HEK293 (cell line): ENCODE measurements at regions not wholly inside any gene's neighbourhood (a gene's known extent, or its start where the extent isn't known, plus 50 kb on each side); places are given as distances from the start of the nearest gene placed in this dataset.

Experiments used
- CTCF ChIA-PET: fragments of 350-600 bp; formaldehyde crosslinking; extraction: SDS; loops from one replicate; lab custom pipeline; 2021; ENCODE audit warnings: antibody characterized with exemption; lab: Yijun Ruan, JAX
- POLR2A ChIA-PET: fragments of 300-600 bp; formaldehyde crosslinking; extraction: SDS; loops from one replicate; lab custom pipeline; 2020; ENCODE audit warnings: antibody characterized with exemption, inconsistent platforms; lab: Yijun Ruan, JAX
- H3K27ac ChIP-seq: fragments of 200-500 bp; sonication (Bioruptor generic); 2 replicates; pipeline ENCODE4 v1.5.1; 2014; ENCODE audit warnings: low read depth, low read length, control low read depth, inconsistent platforms; ENCODE audit errors: extremely low read depth
- H3K36me3 ChIP-seq, 2 experiments: fragments of 200-500 bp in 1 of 2; sonication (Bioruptor generic) in 1 of 2; 1 replicate in 1 of 2; 2 replicates in 1 of 2; pipeline ENCODE4 v1.5.1; 2014 to 2017; ENCODE audit warnings: inconsistent platforms in 2 of 2, low read length in 2 of 2; ENCODE audit not compliant: control insufficient read depth in 2 of 2, insufficient read depth in 1 of 2
- H3K4me1 ChIP-seq: fragments of 200-500 bp; sonication (Bioruptor generic); 2 replicates; pipeline ENCODE4 v1.5.1; 2014; ENCODE audit warnings: mild to moderate bottlenecking, low read length, inconsistent platforms; ENCODE audit not compliant: control insufficient read depth, insufficient read depth
- H3K4me3 ChIP-seq: 2 replicates; pipeline ENCODE4 v1.5.1; 2011; ENCODE audit warnings: low read depth, mild to moderate bottlenecking, control low read depth, low read length, moderate library complexity
- H3K9me3 ChIP-seq: fragments of 200-500 bp; sonication (Bioruptor generic); 2 replicates; pipeline ENCODE4 v1.5.1; 2014; ENCODE audit warnings: low read depth, low read length, inconsistent platforms; ENCODE audit not compliant: control insufficient read depth, insufficient read depth
- BCL11B ChIP-seq: fragments of 450-650 bp; formaldehyde crosslinking; IDR thresholded peaks from 2 replicates; pipeline ENCODE4 v1.5.1; 2016; ENCODE audit warnings: low read depth, missing biosample characterization, missing genetic modification characterization
- GLIS2 ChIP-seq: fragments of 450-650 bp; formaldehyde crosslinking; IDR thresholded peaks from 2 replicates; pipeline ENCODE4 v1.5.1; 2016; ENCODE audit warnings: missing biosample characterization, missing genetic modification characterization
- HOXC10 ChIP-seq: sonication (generic); formaldehyde crosslinking; IDR thresholded peaks from 2 replicates; pipeline ENCODE4 v1.8.1; 2023; ENCODE audit warnings: mild to moderate bottlenecking, missing genetic modification reagents
- SETDB1 ChIP-seq: IDR thresholded peaks from one replicate; pipeline ENCODE4 v1.6.1; 2017; ENCODE audit warnings: mild to moderate bottlenecking, low read length, moderate library complexity, mixed read lengths; ENCODE audit not compliant: insufficient read length
- SP3 ChIP-seq: fragments of 450-650 bp; formaldehyde crosslinking; IDR thresholded peaks from 2 replicates; pipeline ENCODE4 v1.5.1; 2016; ENCODE audit warnings: missing biosample characterization, missing genetic modification characterization
- TRIM28 ChIP-seq: IDR thresholded peaks from 2 replicates; pipeline ENCODE4 v1.6.1; 2011; ENCODE audit warnings: low read length, control low read depth, borderline replicate concordance
- ZBTB7A ChIP-seq: fragments of 450-650 bp; formaldehyde crosslinking; IDR thresholded peaks from 2 replicates; pipeline ENCODE4 v1.5.1; 2016; ENCODE audit warnings: low read depth, missing biosample characterization, missing genetic modification characterization
- ZFP41 ChIP-seq: fragments of 450-650 bp; formaldehyde crosslinking; IDR thresholded peaks from 2 replicates; pipeline ENCODE4 v1.5.1; 2016; ENCODE audit warnings: missing biosample characterization, missing genetic modification characterization, borderline replicate concordance
- ZNF10 ChIP-seq: fragments of 450-650 bp; formaldehyde crosslinking; IDR thresholded peaks from 2 replicates; pipeline ENCODE4 v1.5.1; 2017; ENCODE audit warnings: missing biosample characterization, missing genetic modification characterization
- ZNF121 ChIP-seq: fragments of 450-650 bp; formaldehyde crosslinking; IDR thresholded peaks from 2 replicates; pipeline ENCODE4 v1.5.1; 2016; ENCODE audit warnings: missing biosample characterization, missing genetic modification characterization
- ZNF140 ChIP-seq: fragments of 450-650 bp; formaldehyde crosslinking; IDR thresholded peaks from 2 replicates; pipeline ENCODE4 v1.5.1; 2016; ENCODE audit warnings: missing biosample characterization, missing genetic modification characterization
- ZNF175 ChIP-seq: fragments of 450-650 bp; formaldehyde crosslinking; IDR thresholded peaks from 2 replicates; pipeline ENCODE4 v1.5.1; 2016; ENCODE audit warnings: missing biosample characterization, missing genetic modification characterization
- ZNF2 ChIP-seq: fragments of 450-650 bp; formaldehyde crosslinking; IDR thresholded peaks from 2 replicates; pipeline ENCODE4 v1.5.1; 2016; ENCODE audit warnings: missing biosample characterization, missing genetic modification characterization
- ZNF221 ChIP-seq: fragments of 450-650 bp; formaldehyde crosslinking; IDR thresholded peaks from 2 replicates; pipeline ENCODE4 v1.5.1; 2017; ENCODE audit warnings: missing biosample characterization, missing genetic modification characterization, borderline replicate concordance
- ZNF302 ChIP-seq: fragments of 450-650 bp; formaldehyde crosslinking; IDR thresholded peaks from 2 replicates; pipeline ENCODE4 v1.5.1; 2016; ENCODE audit warnings: missing biosample characterization, missing genetic modification characterization, low read depth
- ZNF335 ChIP-seq: fragments of 450-650 bp; formaldehyde crosslinking; conservative IDR thresholded peaks from 2 replicates; pipeline ENCODE4 v1.5.1; 2016; ENCODE audit warnings: missing biosample characterization, missing genetic modification characterization
- ZNF416 ChIP-seq: fragments of 450-650 bp; formaldehyde crosslinking; IDR thresholded peaks from 2 replicates; pipeline ENCODE4 v1.5.1; 2016; ENCODE audit warnings: missing biosample characterization, missing genetic modification characterization
- ZNF510 ChIP-seq: fragments of 450-650 bp; formaldehyde crosslinking; IDR thresholded peaks from 2 replicates; pipeline ENCODE4 v1.5.1; 2018; ENCODE audit warnings: mild to moderate bottlenecking, missing genetic modification characterization, missing biosample characterization; ENCODE audit not compliant: insufficient replicate concordance
- ZNF548 ChIP-seq: fragments of 450-650 bp; formaldehyde crosslinking; IDR thresholded peaks from 2 replicates; pipeline ENCODE4 v1.5.1; 2016; ENCODE audit warnings: missing biosample characterization, missing genetic modification characterization
- ZNF560 ChIP-seq: fragments of 450-650 bp; formaldehyde crosslinking; IDR thresholded peaks from 2 replicates; pipeline ENCODE4 v1.5.1; 2017; ENCODE audit warnings: missing biosample characterization, missing genetic modification characterization, borderline replicate concordance
- ZNF621 ChIP-seq: fragments of 450-650 bp; formaldehyde crosslinking; IDR thresholded peaks from 2 replicates; pipeline ENCODE4 v1.5.1; 2017; ENCODE audit warnings: missing biosample characterization, missing genetic modification characterization
- ZNF660 ChIP-seq: fragments of 450-650 bp; IDR thresholded peaks from 2 replicates; pipeline ENCODE4 v1.5.1; 2018; ENCODE audit warnings: missing biosample characterization, mild to moderate bottlenecking, missing genetic modification characterization
- ZNF664 ChIP-seq: fragments of 450-650 bp; formaldehyde crosslinking; IDR thresholded peaks from 2 replicates; pipeline ENCODE4 v1.5.1; 2016; ENCODE audit warnings: missing biosample characterization, missing genetic modification characterization
- ZNF670 ChIP-seq: fragments of 450-650 bp; formaldehyde crosslinking; IDR thresholded peaks from 2 replicates; pipeline ENCODE4 v1.5.1; 2016; ENCODE audit warnings: missing biosample characterization, missing genetic modification characterization, low read depth
- ZNF785 ChIP-seq: fragments of 450-650 bp; formaldehyde crosslinking; IDR thresholded peaks from 2 replicates; pipeline ENCODE4 v1.5.1; 2016; ENCODE audit warnings: missing biosample characterization, missing genetic modification characterization
- TF ChIP-seq, protein P1 (sequence below): fragments of 450-650 bp; formaldehyde crosslinking; IDR thresholded peaks from 2 replicates; pipeline ENCODE4 v1.5.1; 2016; ENCODE audit warnings: missing biosample characterization, missing genetic modification characterization
- TF ChIP-seq, protein P2 (sequence below): fragments of 450-650 bp; formaldehyde crosslinking; IDR thresholded peaks from 2 replicates; pipeline ENCODE4 v1.5.1; 2017; ENCODE audit warnings: missing biosample characterization, missing genetic modification characterization
- TF ChIP-seq, protein P3 (sequence below): fragments of 450-650 bp; formaldehyde crosslinking; IDR thresholded peaks from 2 replicates; pipeline ENCODE4 v1.5.0; 2017; ENCODE audit warnings: missing biosample characterization, missing genetic modification characterization, borderline replicate concordance
- TF ChIP-seq, protein P4 (sequence below): fragments of 450-650 bp; formaldehyde crosslinking; IDR thresholded peaks from 2 replicates; pipeline ENCODE4 v1.5.1; 2016; ENCODE audit warnings: missing biosample characterization, missing genetic modification characterization

DNA sequence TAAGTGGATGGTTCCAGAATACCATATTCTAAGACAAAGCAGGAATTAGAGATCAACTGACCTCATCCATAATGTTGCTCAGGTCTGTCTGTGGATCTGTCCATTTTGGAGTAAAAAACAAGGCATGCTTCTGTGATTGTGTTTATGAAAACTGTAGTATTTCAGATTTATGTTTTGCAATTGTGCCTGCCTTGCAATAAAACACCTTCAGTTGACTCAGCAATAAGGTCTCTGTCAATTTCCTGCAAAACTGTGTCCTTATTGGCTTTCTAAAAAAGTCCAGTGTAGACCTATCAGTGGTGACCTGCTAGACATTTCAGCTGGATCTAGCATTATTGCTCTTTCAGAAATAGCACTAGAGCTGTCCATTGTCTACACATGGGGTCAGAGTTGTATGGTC is 409.5 kb upstream of the AZI2 start:
- CTCF ChIA-PET = no interaction called here
- H3K27ac ChIP-seq = no peak overlapping the region

DNA sequence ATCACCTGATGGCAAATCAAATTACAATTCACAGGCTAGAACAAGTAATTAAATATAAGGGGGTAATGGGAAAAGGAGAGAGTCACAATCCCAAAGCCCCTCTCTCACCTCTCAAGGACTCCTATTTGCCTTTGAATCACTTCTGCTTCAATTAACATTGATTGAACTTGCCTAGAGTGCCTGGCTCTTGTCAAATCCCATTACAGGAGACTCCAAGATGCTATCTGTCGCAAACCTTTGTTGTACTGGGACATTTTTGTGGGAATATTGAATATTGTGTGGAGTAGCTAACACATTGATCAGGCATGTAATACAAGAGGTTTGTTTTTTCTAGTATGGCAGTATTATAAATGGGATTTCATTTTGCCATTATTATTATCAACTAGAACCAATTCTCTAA is 412.8 kb upstream of the AZI2 start:
- Histone ChIP-seq H3K9me3 (no peaks in the 10 kb centered on the region), H3K4me3 (no peak overlapping the region), H3K36me3 (no peaks in the 10 kb centered on the region), H3K27ac (no peak overlapping the region), H3K4me1 (no peaks in the 10 kb centered on the region)
- ChIA-PET POLR2A (no interaction called here), CTCF (interaction anchor here (0.6 kb wide), 1 partner anchor 18 kb away, joined by 3 read pairs; no protein-coding TSS in a partner anchor)
- TF ChIP-seq GLIS2 (no peak), BCL11B (tag by site-specific recombination) (no peak), ZNF664 (tag by site-specific recombination) (no peak), ZNF221 (tag by site-specific recombination) (no peak), ZNF560 (tag by site-specific recombination) (no peak), ZNF660 (tag by site-specific recombination) (no peak), HOXC10 (CRISPR knock-in tag) (no peak), ZNF670 (tag by site-specific recombination) (no peak)
- TF ChIP-seq, protein P1, sequence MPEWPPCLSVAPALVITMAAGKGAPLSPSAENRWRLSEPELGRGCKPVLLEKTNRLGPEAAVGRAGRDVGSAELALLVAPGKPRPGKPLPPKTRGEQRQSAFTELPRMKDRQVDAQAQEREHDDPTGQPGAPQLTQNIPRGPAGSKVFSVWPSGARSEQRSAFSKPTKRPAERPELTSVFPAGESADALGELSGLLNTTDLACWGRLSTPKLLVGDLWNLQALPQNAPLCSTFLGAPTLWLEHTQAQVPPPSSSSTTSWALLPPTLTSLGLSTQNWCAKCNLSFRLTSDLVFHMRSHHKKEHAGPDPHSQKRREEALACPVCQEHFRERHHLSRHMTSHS (tag by site-specific recombination) = no peak
- TF ChIP-seq, protein P2, sequence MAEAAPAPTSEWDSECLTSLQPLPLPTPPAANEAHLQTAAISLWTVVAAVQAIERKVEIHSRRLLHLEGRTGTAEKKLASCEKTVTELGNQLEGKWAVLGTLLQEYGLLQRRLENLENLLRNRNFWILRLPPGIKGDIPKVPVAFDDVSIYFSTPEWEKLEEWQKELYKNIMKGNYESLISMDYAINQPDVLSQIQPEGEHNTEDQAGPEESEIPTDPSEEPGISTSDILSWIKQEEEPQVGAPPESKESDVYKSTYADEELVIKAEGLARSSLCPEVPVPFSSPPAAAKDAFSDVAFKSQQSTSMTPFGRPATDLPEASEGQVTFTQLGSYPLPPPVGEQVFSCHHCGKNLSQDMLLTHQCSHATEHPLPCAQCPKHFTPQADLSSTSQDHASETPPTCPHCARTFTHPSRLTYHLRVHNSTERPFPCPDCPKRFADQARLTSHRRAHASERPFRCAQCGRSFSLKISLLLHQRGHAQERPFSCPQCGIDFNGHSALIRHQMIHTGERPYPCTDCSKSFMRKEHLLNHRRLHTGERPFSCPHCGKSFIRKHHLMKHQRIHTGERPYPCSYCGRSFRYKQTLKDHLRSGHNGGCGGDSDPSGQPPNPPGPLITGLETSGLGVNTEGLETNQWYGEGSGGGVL (tag by site-specific recombination) = no peak

More for the DNA sequence above, 409.5 kb upstream of the AZI2 start:
- Histone ChIP-seq H3K4me1 (no peaks in the 10 kb centered on the region), H3K4me3 (no peak overlapping the region), H3K36me3 (no peaks in the 10 kb centered on the region), H3K9me3 (no peaks in the 10 kb centered on the region)
- no peak for TF ChIP-seq ZNF175 (tag by site-specific recombination)
- no peak for TF ChIP-seq ZNF335
- TF ChIP-seq ZNF785 (tag by site-specific recombination) = no peak
- TF ChIP-seq ZNF121 (tag by site-specific recombination) = no peak
- TF ChIP-seq SP3 (tag by site-specific recombination) = no peak
- TF ChIP-seq ZNF416 (tag by site-specific recombination) = no peak
- no peak for TF ChIP-seq ZNF548 (tag by site-specific recombination)
- TF ChIP-seq ZFP41 (tag by site-specific recombination) = no peak
- POLR2A ChIA-PET = no interaction called here

DNA sequence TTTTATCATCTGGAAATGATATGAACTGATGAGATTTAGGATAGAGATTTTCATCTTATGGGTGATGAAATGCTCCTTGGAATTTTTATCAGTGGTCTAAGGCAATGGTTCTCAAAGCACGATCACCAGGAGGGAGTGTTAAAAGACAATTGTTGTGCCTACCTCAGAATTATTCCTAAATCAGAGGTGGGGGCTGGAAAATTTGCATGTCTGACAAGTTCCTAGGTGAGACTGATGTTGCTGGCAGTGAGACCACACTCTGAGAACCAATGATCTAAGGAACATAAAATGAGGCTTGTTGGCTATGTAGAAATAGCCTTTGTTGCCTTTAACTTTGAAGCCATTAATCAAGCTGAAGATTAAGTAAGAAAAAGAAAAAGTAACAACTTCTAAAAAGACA is 416.6 kb upstream of the AZI2 start:
- Histone ChIP-seq H3K36me3 (no peaks in the 10 kb centered on the region), H3K4me1 (no peaks in the 10 kb centered on the region), H3K9me3 (no peaks in the 10 kb centered on the region), H3K4me3 (no peak overlapping the region), H3K27ac (no peak overlapping the region)
- CTCF ChIA-PET = no interaction called here
- POLR2A ChIA-PET = no interaction called here
- no peak for TF ChIP-seq ZNF10 (tag by site-specific recombination)
- TF ChIP-seq, protein P3, sequence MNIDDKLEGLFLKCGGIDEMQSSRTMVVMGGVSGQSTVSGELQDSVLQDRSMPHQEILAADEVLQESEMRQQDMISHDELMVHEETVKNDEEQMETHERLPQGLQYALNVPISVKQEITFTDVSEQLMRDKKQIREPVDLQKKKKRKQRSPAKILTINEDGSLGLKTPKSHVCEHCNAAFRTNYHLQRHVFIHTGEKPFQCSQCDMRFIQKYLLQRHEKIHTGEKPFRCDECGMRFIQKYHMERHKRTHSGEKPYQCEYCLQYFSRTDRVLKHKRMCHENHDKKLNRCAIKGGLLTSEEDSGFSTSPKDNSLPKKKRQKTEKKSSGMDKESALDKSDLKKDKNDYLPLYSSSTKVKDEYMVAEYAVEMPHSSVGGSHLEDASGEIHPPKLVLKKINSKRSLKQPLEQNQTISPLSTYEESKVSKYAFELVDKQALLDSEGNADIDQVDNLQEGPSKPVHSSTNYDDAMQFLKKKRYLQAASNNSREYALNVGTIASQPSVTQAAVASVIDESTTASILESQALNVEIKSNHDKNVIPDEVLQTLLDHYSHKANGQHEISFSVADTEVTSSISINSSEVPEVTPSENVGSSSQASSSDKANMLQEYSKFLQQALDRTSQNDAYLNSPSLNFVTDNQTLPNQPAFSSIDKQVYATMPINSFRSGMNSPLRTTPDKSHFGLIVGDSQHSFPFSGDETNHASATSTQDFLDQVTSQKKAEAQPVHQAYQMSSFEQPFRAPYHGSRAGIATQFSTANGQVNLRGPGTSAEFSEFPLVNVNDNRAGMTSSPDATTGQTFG (tag by site-specific recombination) = no peak
- TF ChIP-seq ZBTB7A (tag by site-specific recombination) = no peak
- no peak for TF ChIP-seq ZNF302
- TF ChIP-seq ZNF140 (tag by site-specific recombination) = no peak
- TF ChIP-seq TRIM28 = no peak
- TF ChIP-seq ZNF621 (tag by site-specific recombination) = no peak
- no peak for TF ChIP-seq SETDB1
- no peak for TF ChIP-seq ZNF2
- TF ChIP-seq, protein P4, sequence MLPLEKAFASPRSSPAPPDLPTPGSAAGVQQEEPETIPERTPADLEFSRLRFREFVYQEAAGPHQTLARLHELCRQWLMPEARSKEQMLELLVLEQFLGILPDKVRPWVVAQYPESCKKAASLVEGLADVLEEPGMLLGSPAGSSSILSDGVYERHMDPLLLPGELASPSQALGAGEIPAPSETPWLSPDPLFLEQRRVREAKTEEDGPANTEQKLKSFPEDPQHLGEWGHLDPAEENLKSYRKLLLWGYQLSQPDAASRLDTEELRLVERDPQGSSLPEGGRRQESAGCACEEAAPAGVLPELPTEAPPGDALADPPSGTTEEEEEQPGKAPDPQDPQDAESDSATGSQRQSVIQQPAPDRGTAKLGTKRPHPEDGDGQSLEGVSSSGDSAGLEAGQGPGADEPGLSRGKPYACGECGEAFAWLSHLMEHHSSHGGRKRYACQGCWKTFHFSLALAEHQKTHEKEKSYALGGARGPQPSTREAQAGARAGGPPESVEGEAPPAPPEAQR (tag by site-specific recombination) = no peak
- no peak for TF ChIP-seq ZNF510 (tag by site-specific recombination)
- TF ChIP-seq GLIS2 = no peak
